HG03469 (cell line): ENCODE measurements at regions not wholly inside any gene's neighbourhood (a gene's known extent, or its start where the extent isn't known, plus 50 kb on each side); places are given as distances from the start of the nearest gene placed in this dataset.
A peak's percentile ranks its signal among the peaks of the same experiment; 100 is the strongest.
"Not testable (repeated sequence)": the region's sequence is repeated elsewhere in the genome, so short reads cannot be mapped to it uniquely, and the experiment has no call there.

Experiments
- ATAC-seq: cut with Tn5 transposase; IDR thresholded peaks from one replicate; pipeline ENCODE4 v1.9.1; 2021; ENCODE audit warnings: mild to moderate bottlenecking, moderate library complexity, moderate number of reproducible peaks; ENCODE audit not compliant: unreplicated experiment

- ATAC-seq = no peak
Observed at GRCh38 chrX:115966920-115967319, 203.6 kb upstream of the AGTR2 start.

GRCh38 chrX:115968436-115969252 is 201.9 kb upstream of the AGTR2 start:
- peak; percentile 59 for ATAC-seq

GRCh38 chrX:115970718-115971117 is 199.8 kb upstream of the AGTR2 start:
- ATAC-seq = no peak

GRCh38 chrX:115972717-115973116 is 197.8 kb upstream of the AGTR2 start:
- ATAC-seq = no peak

GRCh38 chrX:115978068-115978467 is 192.5 kb upstream of the AGTR2 start:
- ATAC-seq = no peak

- not testable (repeated sequence) for ATAC-seq
Observed at GRCh38 chrX:115983148-115983547, 187.4 kb upstream of the AGTR2 start.

GRCh38 chrX:115987464-115987863 is 183.1 kb upstream of the AGTR2 start:
- not testable (repeated sequence) for ATAC-seq

- ATAC-seq = no peak
Observed at GRCh38 chrX:115988825-115989224, 181.7 kb upstream of the AGTR2 start.

- ATAC-seq = no peak
Observed at GRCh38 chrX:115989686-115990085, 180.9 kb upstream of the AGTR2 start.

GRCh38 chrX:116009346-116009745 is 161.2 kb upstream of the AGTR2 start:
- no peak for ATAC-seq

- ATAC-seq = peak; percentile 71
Observed at GRCh38 chrX:116009861-116010710, 160.5 kb upstream of the AGTR2 start.

- no peak for ATAC-seq
Observed at GRCh38 chrX:116010939-116011338, 159.6 kb upstream of the AGTR2 start.

- ATAC-seq = no peak
Observed at GRCh38 chrX:116031331-116031730, 139.2 kb upstream of the AGTR2 start.
